Adrenal gland (tissue), 9 donors: ENCODE measurements at regions not wholly inside any gene's neighbourhood (a gene's known extent, or its start where the extent isn't known, plus 50 kb on each side); places are given as distances from the start of the nearest gene placed in this dataset.

ENCODE experiments used
- DNase-seq, 7 donors: peaks; one replicate each; pipeline ENCODE4 v3.0.0-alpha.2; 2019 to 2020
- H3K27ac ChIP-seq, 5 donors: fragments of 200-600 bp; sonication (generic) in 4 of 5; 1 replicate in 3 of 5; 2 replicates in 2 of 5; pipeline versions ENCODE4 v1.5.1 to v1.8.0; 2016 to 2020; ENCODE audit warnings: mild to moderate bottlenecking in 1 of 5
- H3K27me3 ChIP-seq: fragments of 200-600 bp; 2 replicates; pipeline ENCODE4 v1.8.0; 2021
- H3K36me3 ChIP-seq, 2 donors: fragments of 200-600 bp; replicated peaks in 1 of 2; 1 replicate in 1 of 2; 2 replicates in 1 of 2; pipeline versions ENCODE4 v1.5.1 to v1.8.0; 2018 to 2022
- H3K4me1 ChIP-seq, 2 donors: fragments of 200-600 bp; replicated peaks in 1 of 2; 1 replicate in 1 of 2; 2 replicates in 1 of 2; pipeline versions ENCODE4 v1.5.1 to v1.8.0; 2018 to 2021
- H3K4me3 ChIP-seq, 4 donors: fragments of 200-600 bp; sonication (generic) in 3 of 4; one replicate each; pipeline ENCODE4 v1.5.1; 2016 to 2018
- H3K9me3 ChIP-seq, 3 donors: fragments of 200-600 bp; sonication (generic) in 1 of 3; replicated peaks in 1 of 3; 1 replicate in 2 of 3; 2 replicates in 1 of 3; pipeline versions ENCODE4 v1.5.1 to v1.8.0; 2016 to 2021
- POLR2A ChIP-seq, 2 donors: fragments of 450-650 bp; IDR thresholded peaks; one replicate each; pipeline ENCODE4 v1.6.1; 2017; ENCODE audit warnings: antibody characterized with exemption in 2 of 2, mild to moderate bottlenecking in 2 of 2, moderate library complexity in 1 of 2
- WGBS, 4 donors: extraction: QIAGEN DNeasy Blood & Tissue Kit in 2 of 4; methylation state at CpG; one replicate each; pipeline versions ENCODE4 v1.1.5 to v1.1.7; 2013 to 2017; 5-methylcytosine and 5-hydroxymethylcytosine counted together
- intact Hi-C, 2 donors: fragments of 100-400 bp; cut with DNase I; formaldehyde crosslinking; loops; one replicate each; pipeline versions ENCODE4 v1.14.1 to v1.15.0; 2022 to 2023
- TF ChIP-seq, protein P1 (sequence below), 6 experiments: fragments of 450-650 bp in 4 of 6; fragments of 200-600 bp in 2 of 6; sonication (generic) in 1 of 6; IDR thresholded peaks; 1 replicate in 5 of 6; 2 replicates in 1 of 6; pipeline versions ENCODE4 v1.5.1 to v1.8.0; 2016 to 2021; ENCODE audit warnings: antibody characterized with exemption in 6 of 6, mild to moderate bottlenecking in 2 of 6, moderate library complexity in 1 of 6
- donor health status: healthy with polysubstance abuse.
- donor health status: Bipolar disorder and iron deficiency.
- donor health status: DM: yes; HTN: yes; CAD: no.
- donor health status: DM: no; HTN: no; CAD: no.
- donor health status: DM: no; HTN: no; CAD: no.

DNA sequence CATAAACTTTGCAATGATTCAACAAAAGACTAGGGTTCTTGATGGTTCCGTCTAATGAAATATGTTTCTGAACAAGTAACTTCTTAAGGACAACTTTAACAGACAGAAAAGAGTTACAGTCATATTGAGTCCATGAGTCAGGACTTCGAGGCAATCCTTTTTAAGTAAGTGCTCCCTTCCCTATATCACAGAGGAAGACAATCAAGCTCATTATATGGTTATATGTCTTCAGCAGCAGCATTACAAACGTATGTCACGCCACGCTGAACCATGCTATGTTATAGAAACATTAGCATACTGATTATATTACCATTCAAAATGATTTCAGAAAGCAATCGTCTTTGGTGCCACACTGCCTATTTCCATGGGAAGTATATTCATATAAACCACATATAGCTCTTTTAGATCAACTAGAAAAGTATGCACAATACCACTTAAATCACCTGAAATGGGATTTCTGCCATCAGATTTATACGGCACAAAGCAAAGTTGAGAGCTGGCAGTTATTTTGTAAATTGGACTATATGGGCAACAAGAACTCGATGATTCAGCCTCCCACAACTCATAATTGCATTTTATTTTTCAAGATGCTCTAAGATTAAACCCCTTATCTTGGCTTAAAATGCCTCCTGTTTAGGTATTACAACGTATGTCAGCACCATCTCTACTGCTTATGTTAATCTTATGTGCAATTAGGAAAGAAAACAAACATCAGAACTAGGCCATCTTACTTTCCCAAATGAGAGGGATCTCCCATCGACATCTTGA lies 111.3 kb upstream of the SAMSN1 start:
- Histone ChIP-seq H3K4me3 (no peak overlapping the region), H3K36me3 (no peaks in the 10 kb centered on the region), H3K9me3 (no peaks in the 10 kb centered on the region), H3K4me1 (no peaks in the 10 kb centered on the region), H3K27me3 (no peaks in the 10 kb centered on the region), H3K27ac (no peak overlapping the region)
- 69 to 79% (median 77%) methylated on average over 10 of the region's 10 CpGs for WGBS, 4 donors
- DNase-seq, result no peak
- no peak for TF ChIP-seq POLR2A (IDR thresholded peaks at IDR 0.05)
- TF ChIP-seq, protein P1, sequence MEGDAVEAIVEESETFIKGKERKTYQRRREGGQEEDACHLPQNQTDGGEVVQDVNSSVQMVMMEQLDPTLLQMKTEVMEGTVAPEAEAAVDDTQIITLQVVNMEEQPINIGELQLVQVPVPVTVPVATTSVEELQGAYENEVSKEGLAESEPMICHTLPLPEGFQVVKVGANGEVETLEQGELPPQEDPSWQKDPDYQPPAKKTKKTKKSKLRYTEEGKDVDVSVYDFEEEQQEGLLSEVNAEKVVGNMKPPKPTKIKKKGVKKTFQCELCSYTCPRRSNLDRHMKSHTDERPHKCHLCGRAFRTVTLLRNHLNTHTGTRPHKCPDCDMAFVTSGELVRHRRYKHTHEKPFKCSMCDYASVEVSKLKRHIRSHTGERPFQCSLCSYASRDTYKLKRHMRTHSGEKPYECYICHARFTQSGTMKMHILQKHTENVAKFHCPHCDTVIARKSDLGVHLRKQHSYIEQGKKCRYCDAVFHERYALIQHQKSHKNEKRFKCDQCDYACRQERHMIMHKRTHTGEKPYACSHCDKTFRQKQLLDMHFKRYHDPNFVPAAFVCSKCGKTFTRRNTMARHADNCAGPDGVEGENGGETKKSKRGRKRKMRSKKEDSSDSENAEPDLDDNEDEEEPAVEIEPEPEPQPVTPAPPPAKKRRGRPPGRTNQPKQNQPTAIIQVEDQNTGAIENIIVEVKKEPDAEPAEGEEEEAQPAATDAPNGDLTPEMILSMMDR (IDR thresholded peaks at IDR 0.05), result no peak
- intact Hi-C loops, result no loop called here

DNA sequence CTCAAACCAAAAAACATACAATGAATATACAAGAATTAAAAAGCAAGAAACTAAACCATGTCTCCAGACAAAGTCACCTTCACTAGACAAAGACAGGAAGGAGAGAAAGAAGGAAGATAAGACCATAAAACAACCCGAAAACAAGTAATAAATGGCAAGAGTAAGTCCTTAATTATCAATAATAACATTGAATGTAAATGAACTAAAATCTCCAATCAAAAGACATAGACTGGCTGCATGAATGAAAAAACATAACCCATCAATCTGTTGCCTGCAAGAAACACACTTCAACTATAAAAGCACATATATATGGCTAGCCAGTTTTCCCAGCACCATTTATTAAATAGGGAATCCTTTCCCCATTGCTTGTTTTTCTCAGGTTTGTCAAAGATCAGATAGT lies 100.8 kb upstream of the SAMSN1 start:
- DNase-seq, result no peak
- Histone ChIP-seq H3K9me3 (no peaks in the 10 kb centered on the region), H3K4me3 (no peak overlapping the region), H3K27me3 (no peaks in the 10 kb centered on the region), H3K27ac (no peak overlapping the region), H3K36me3 (no peaks in the 10 kb centered on the region), H3K4me1 (no peaks in the 10 kb centered on the region)
- no peak for TF ChIP-seq POLR2A (IDR thresholded peaks at IDR 0.05)
- TF ChIP-seq, protein P1 (IDR thresholded peaks at IDR 0.05), result no peak
- 63 to 78% (median 66%) methylated on average over 1 of the region's 1 CpG for WGBS, 4 donors
- intact Hi-C loops, result no loop called here

DNA sequence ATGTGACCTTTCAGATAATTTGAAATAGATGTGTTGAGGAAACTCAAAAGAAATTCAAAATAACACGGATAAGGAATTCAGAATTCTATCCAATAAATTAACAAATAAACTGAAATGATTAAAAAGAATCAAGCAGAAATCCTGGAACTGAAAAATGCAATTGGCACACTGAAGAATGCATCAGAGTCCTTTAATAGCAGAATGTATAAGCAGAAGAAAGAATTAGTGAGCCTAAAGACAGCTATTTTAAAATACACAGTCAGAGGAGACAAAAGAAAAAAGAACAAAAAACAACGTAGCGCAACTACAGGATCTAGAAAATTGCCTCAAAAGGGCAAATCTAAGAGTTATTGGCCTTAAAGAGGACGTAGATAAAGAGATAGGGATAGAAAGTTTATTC lies 99.6 kb upstream of the SAMSN1 start:
- no peaks in the 10 kb centered on the region for H3K4me1 ChIP-seq
- 64 to 76% (median 70%) methylated on average over 4 of the region's 4 CpGs for WGBS, 4 donors
- no peaks in the 10 kb centered on the region for H3K36me3 ChIP-seq
- no peak for DNase-seq
- H3K27ac ChIP-seq, result no peak overlapping the region
- H3K9me3 ChIP-seq, result no peaks in the 10 kb centered on the region
- H3K27me3 ChIP-seq, result no peaks in the 10 kb centered on the region
- no peak overlapping the region for H3K4me3 ChIP-seq
- TF ChIP-seq POLR2A (IDR thresholded peaks at IDR 0.05), result no peak
- TF ChIP-seq, protein P1 (IDR thresholded peaks at IDR 0.05), result no peak
- intact Hi-C loops, result no loop called here

DNA sequence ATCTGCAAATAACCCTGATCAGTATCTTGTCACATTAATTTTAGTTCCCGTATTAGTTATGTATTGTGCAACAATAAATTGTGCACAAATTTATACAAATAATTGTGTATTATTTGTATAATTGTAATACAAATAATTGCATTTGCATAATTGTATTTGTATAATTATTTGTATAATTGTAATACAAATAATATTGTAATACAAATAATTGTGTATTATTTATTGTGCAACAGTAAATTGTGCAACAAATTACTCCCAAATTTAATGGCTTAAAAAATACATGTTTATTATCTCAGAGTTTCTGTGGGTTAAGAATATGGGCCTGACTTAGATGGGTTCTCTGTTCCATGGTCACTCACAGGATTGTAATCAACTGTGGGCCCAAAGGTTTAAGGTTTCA lies 86.2 kb upstream of the SAMSN1 start:
- no peak for DNase-seq
- no peak for TF ChIP-seq POLR2A (IDR thresholded peaks at IDR 0.05)
- TF ChIP-seq, protein P1 (IDR thresholded peaks at IDR 0.05), result no peak
- Histone ChIP-seq H3K36me3 (no peaks in the 10 kb centered on the region), H3K9me3 (no peaks in the 10 kb centered on the region), H3K27ac (no peak overlapping the region), H3K27me3 (no peaks in the 10 kb centered on the region), H3K4me3 (no peak overlapping the region), H3K4me1 (no peaks in the 10 kb centered on the region)
- 89 to 93% (median 91%) methylated on average over 1 of the region's 1 CpG for WGBS, 4 donors
- intact Hi-C loops, result no loop called here
